Mammary epithelial cell (primary cell): ENCODE measurements at regions not wholly inside any gene's neighbourhood (a gene's known extent, or its start where the extent isn't known, plus 50 kb on each side); places are given as distances from the start of the nearest gene placed in this dataset.

Experiments
- EZH2 ChIP-seq: IDR thresholded peaks from 2 replicates; pipeline ENCODE4 v1.6.1; 2012; ENCODE audit warnings: low read length, inconsistent platforms, borderline replicate concordance
- TF ChIP-seq, protein P1 (sequence below), 2 donors: IDR thresholded peaks in 1 of 2; conservative IDR thresholded peaks in 1 of 2; 2 replicates each; pipeline ENCODE4 v1.5.1; 2011 to 2012; ENCODE audit warnings: inconsistent platforms in 2 of 2, low read length in 2 of 2, mild to moderate bottlenecking in 2 of 2, control low read depth in 1 of 2, low read depth in 1 of 2; ENCODE audit not compliant: insufficient read depth in 1 of 2; ENCODE audit errors: extremely low read depth in 1 of 2

DNA sequence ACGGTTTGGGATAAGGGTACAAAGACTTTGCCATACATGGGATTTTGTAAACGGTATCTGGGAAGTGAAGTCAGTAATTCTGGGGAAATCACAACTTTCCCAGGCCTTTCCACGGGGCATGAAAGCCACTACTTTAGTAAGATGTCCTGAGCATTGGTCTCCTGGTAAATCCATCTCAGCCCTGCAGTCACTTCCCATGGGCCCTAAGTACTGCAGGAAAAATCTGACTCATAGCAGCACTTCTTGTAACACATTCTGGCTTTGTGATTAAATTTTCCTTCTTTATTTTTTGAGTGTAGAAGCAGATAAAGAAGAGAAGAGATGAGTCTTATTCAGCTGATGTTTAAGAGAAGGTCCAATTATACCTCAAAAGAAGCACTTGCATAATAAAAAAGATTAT is 67.6 kb downstream of the BLID start:
- TF ChIP-seq, protein P1, sequence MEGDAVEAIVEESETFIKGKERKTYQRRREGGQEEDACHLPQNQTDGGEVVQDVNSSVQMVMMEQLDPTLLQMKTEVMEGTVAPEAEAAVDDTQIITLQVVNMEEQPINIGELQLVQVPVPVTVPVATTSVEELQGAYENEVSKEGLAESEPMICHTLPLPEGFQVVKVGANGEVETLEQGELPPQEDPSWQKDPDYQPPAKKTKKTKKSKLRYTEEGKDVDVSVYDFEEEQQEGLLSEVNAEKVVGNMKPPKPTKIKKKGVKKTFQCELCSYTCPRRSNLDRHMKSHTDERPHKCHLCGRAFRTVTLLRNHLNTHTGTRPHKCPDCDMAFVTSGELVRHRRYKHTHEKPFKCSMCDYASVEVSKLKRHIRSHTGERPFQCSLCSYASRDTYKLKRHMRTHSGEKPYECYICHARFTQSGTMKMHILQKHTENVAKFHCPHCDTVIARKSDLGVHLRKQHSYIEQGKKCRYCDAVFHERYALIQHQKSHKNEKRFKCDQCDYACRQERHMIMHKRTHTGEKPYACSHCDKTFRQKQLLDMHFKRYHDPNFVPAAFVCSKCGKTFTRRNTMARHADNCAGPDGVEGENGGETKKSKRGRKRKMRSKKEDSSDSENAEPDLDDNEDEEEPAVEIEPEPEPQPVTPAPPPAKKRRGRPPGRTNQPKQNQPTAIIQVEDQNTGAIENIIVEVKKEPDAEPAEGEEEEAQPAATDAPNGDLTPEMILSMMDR (conservative IDR thresholded peaks at IDR 0.05 in 1 of 2, IDR thresholded peaks at IDR 0.05 in 1 of 2; ENCODE audit: extremely low read depth in 1 of 2, insufficient read depth in 1 of 2, low read depth in 1 of 2, low read length in 2 of 2) = no peak
- no peak for TF ChIP-seq EZH2
